Retinal pigment epithelial cell (primary cell): ENCODE measurements at regions not wholly inside any gene's neighbourhood (a gene's known extent, or its start where the extent isn't known, plus 50 kb on each side); places are given as distances from the start of the nearest gene placed in this dataset.
A peak's percentile ranks its signal among the peaks of the same experiment; 100 is the strongest.

ENCODE experiments used
- DNase-seq: peaks from one replicate; pipeline ENCODE4 v3.0.0-alpha.2; 2010; ENCODE audit warnings: low read depth
- H3K4me3 ChIP-seq: 2 replicates; pipeline ENCODE4 v1.5.1; 2011; ENCODE audit warnings: mild to moderate bottlenecking, low read length, control low read depth, moderate library complexity
- TF ChIP-seq, protein P1 (sequence below): conservative IDR thresholded peaks from 2 replicates; pipeline ENCODE4 v1.5.1; 2011; ENCODE audit warnings: low read depth, low read length, control low read depth, inconsistent platforms

GRCh38 chr5:99901972-99902371 is 633.2 kb upstream of the FAM174A start:
- no peak overlapping the region for H3K4me3 ChIP-seq
- no peak for DNase-seq
- TF ChIP-seq, protein P1, sequence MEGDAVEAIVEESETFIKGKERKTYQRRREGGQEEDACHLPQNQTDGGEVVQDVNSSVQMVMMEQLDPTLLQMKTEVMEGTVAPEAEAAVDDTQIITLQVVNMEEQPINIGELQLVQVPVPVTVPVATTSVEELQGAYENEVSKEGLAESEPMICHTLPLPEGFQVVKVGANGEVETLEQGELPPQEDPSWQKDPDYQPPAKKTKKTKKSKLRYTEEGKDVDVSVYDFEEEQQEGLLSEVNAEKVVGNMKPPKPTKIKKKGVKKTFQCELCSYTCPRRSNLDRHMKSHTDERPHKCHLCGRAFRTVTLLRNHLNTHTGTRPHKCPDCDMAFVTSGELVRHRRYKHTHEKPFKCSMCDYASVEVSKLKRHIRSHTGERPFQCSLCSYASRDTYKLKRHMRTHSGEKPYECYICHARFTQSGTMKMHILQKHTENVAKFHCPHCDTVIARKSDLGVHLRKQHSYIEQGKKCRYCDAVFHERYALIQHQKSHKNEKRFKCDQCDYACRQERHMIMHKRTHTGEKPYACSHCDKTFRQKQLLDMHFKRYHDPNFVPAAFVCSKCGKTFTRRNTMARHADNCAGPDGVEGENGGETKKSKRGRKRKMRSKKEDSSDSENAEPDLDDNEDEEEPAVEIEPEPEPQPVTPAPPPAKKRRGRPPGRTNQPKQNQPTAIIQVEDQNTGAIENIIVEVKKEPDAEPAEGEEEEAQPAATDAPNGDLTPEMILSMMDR: no peak

DNA sequence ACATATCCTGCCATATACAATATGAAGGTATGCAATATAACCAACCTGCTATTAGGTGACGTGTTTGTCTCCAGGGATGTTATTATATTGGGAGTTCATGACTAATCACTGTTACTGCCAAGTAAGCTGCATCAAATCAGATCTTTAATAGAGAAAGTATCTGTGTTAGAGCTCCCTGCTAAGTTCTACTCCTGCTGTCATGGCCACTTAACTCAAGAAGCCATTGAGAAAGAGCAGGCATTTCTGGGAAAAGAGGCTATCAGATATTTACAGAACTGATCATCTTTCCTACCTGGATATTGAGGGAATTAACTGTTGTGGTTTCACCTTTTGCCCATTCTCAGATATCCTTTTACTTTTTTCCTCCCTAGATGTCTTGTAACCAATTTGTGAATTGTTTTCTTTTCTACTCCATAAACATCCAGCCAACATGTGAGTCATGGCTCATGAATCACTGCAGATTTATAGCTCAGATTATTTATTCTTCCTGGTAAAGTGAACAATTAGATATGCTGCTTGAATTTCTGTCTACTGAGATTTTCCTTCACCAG is 634.8 kb upstream of the FAM174A start:
- DNase-seq: peak; percentile 62
- H3K4me3 ChIP-seq: no peak overlapping the region
- TF ChIP-seq, protein P1: no peak

DNA sequence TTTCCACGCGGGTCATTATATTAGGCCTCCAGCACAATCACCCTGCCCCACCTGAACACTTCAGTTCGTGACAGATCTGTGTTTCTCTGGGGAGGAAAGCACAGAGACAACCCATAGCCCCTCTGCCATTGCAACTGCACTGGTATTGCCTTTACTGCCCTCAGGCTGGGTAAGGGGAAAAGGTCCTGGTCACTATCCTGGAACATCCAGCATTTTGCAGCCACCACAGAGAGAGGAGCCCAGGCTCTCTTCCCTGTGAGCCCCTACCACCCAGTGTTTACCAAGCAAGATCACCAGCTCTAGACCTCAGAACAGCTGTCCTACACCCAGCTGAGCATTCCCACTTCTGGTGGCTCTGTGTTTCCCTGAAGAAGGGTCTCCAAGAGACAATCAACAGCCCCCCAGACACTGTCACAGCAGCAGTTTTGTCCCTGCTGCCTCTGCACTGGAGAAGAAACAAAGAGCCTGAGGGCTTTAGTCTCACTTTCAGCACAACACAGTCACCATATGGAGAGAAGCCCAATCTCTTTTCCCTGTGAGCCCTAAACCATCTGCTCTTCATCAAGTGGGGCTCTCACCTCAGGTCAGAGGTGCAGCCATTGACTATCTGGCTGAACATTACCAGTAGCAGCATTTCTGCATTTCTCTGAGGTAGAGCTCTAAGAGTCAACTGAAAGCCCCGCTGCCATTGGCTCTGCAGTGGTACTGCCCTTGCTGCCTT is 655.2 kb upstream of the FAM174A start:
- no peak for DNase-seq
- TF ChIP-seq, protein P1: no peak
- H3K4me3 ChIP-seq: no peak overlapping the region

- TF ChIP-seq, protein P1: no peak
- H3K4me3 ChIP-seq: no peak overlapping the region
- DNase-seq: no peak
Measured at GRCh38 chr5:99878830-99879229, 656.3 kb upstream of the FAM174A start.

DNA sequence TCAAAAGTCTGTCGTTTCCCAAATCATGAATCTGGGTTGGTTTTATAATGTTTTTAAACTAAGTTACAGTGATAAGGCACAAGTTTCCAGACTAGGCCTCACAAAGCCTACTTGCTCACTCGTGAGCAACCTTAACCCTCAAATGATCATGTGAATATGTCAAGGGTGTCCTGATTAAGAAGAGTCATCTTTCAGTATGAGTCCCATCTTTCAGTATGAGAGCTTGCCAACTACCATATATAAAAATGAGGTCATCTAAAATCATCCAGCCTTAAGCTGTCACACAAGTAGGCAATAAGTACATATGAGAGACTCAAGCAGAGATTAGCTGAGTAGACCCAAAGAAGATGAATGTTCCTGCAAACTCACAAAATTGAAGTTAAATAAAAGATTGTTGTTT is 668.4 kb upstream of the FAM174A start:
- H3K4me3 ChIP-seq: no peak overlapping the region
- TF ChIP-seq, protein P1: no peak
- DNase-seq: no peak

- TF ChIP-seq, protein P1: no peak
- H3K4me3 ChIP-seq: no peak overlapping the region
- no peak for DNase-seq
Measured at GRCh38 chr5:99865159-99865558, 670.0 kb upstream of the FAM174A start.

DNA sequence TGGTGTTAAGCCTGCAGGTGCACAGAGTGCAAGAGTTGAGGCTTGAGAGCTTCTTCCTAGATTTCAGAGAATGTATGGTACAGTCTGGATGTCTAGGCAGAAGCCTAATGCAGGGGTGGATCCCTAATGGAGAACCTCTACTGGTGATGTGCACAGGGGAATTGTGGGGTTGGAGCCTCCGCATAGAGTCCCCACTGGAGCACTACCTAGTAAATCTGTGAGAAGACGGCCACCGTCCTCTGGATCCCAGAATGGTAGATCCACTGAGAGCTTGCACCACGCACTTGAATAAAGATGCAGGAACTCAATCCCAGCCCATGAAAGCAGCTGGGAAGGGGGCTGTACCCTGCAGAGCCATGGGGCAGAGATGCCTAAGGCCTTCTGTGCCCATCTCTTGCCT is 699.4 kb upstream of the FAM174A start:
- TF ChIP-seq, protein P1: no peak
- H3K4me3 ChIP-seq: no peak overlapping the region
- no peak for DNase-seq
